MM.1S (cell line): ENCODE measurements at regions not wholly inside any gene's neighbourhood (a gene's known extent, or its start where the extent isn't known, plus 50 kb on each side); places are given as distances from the start of the nearest gene placed in this dataset.

Source experiments
- CTCF ChIP-seq: fragments of 300-600 bp; sonication (generic); IDR thresholded peaks from 2 replicates; pipeline ENCODE4 v1.5.1; 2016; ENCODE audit warnings: antibody characterized with exemption, low read length, mixed read lengths
- EZH2 ChIP-seq: fragments of 300-600 bp; sonication (generic); optimal IDR thresholded peaks from 2 replicates; pipeline ENCODE3; 2017; ENCODE audit warnings: low read depth, mild to moderate bottlenecking, antibody characterized with exemption, low read length, mixed read lengths

- no peak for TF ChIP-seq EZH2
- TF ChIP-seq CTCF: no peak
These were observed 305.8 kb downstream of the ETAA1 start for GRCh38 chr2:67702937-67703336.
